HG02571 (cell line): ENCODE measurements at regions not wholly inside any gene's neighbourhood (a gene's known extent, or its start where the extent isn't known, plus 50 kb on each side); places are given as distances from the start of the nearest gene placed in this dataset.

Experiments used
- ATAC-seq: cut with Tn5 transposase; IDR thresholded peaks from one replicate; pipeline ENCODE4 v1.9.1; 2021; ENCODE audit warnings: mild to moderate bottlenecking, moderate library complexity; ENCODE audit not compliant: unreplicated experiment

- ATAC-seq = no peak
These were observed 727.1 kb upstream of the GRAMD2B start for GRCh38 chr5:125695996-125696655.

GRCh38 chr5:125696762-125697161 is 726.4 kb upstream of the GRAMD2B start:
- ATAC-seq = no peak

- no peak for ATAC-seq
These were observed 724.8 kb upstream of the GRAMD2B start for GRCh38 chr5:125698420-125698819.

- no peak for ATAC-seq
These were observed 723.3 kb upstream of the GRAMD2B start for GRCh38 chr5:125699860-125700259.

GRCh38 chr5:125700380-125700861 is 722.8 kb upstream of the GRAMD2B start:
- no peak for ATAC-seq

- no peak for ATAC-seq
These were observed 719.6 kb upstream of the GRAMD2B start for GRCh38 chr5:125703616-125704015.

- ATAC-seq = no peak
These were observed 718.3 kb upstream of the GRAMD2B start for GRCh38 chr5:125704888-125705287.

GRCh38 chr5:125708583-125708982 is 714.6 kb upstream of the GRAMD2B start:
- no peak for ATAC-seq

GRCh38 chr5:125710745-125711144 is 712.5 kb upstream of the GRAMD2B start:
- ATAC-seq = no peak

- ATAC-seq = no peak
These were observed 710.8 kb upstream of the GRAMD2B start for GRCh38 chr5:125712397-125712796.

- no peak for ATAC-seq
These were observed 710.0 kb upstream of the GRAMD2B start for GRCh38 chr5:125713109-125713805.

- ATAC-seq = no peak
These were observed 708.0 kb upstream of the GRAMD2B start for GRCh38 chr5:125715216-125715615.

- ATAC-seq = no peak
These were observed 706.0 kb upstream of the GRAMD2B start for GRCh38 chr5:125717209-125717608.

GRCh38 chr5:125719681-125720347 is 703.4 kb upstream of the GRAMD2B start:
- no peak for ATAC-seq

GRCh38 chr5:125720348-125720685 is 702.9 kb upstream of the GRAMD2B start:
- ATAC-seq = no peak

- no peak for ATAC-seq
These were observed 702.5 kb upstream of the GRAMD2B start for GRCh38 chr5:125720721-125721120.

- ATAC-seq = no peak
These were observed 700.7 kb upstream of the GRAMD2B start for GRCh38 chr5:125722550-125722949.

- ATAC-seq = no peak
These were observed 697.5 kb upstream of the GRAMD2B start for GRCh38 chr5:125725691-125726090.

GRCh38 chr5:125743939-125744338 is 679.3 kb upstream of the GRAMD2B start:
- no peak for ATAC-seq

GRCh38 chr5:125746917-125747316 is 676.3 kb upstream of the GRAMD2B start:
- no peak for ATAC-seq

GRCh38 chr5:125750147-125750860 is 672.9 kb upstream of the GRAMD2B start:
- no peak for ATAC-seq

- ATAC-seq = no peak
These were observed 672.4 kb upstream of the GRAMD2B start for GRCh38 chr5:125750861-125751186.
